Endodermal cell (in vitro differentiated cells): ENCODE measurements at regions not wholly inside any gene's neighbourhood (a gene's known extent, or its start where the extent isn't known, plus 50 kb on each side); places are given as distances from the start of the nearest gene placed in this dataset.

Experiments used
- DNase-seq: peaks from one replicate; pipeline ENCODE4 v3.0.0-alpha.2; 2017
- H3K27ac ChIP-seq: 2 replicates; pipeline ENCODE4 v1.5.1; 2013; ENCODE audit warnings: mild to moderate bottlenecking, low read depth, low read length, moderate library complexity
- H3K27me3 ChIP-seq: 2 replicates; pipeline ENCODE4 v1.6.1; 2013; ENCODE audit warnings: mild to moderate bottlenecking, low read length, moderate library complexity; ENCODE audit not compliant: insufficient read depth, control insufficient read depth, poor library complexity, severe bottlenecking
- H3K36me3 ChIP-seq: 2 replicates; pipeline ENCODE4 v1.7.0; 2013; ENCODE audit warnings: mild to moderate bottlenecking, low read length, moderate library complexity; ENCODE audit not compliant: control insufficient read depth, insufficient read depth
- H3K4me1 ChIP-seq: one replicate; pipeline ENCODE4 v1.7.0; 2013; ENCODE audit warnings: low read length; ENCODE audit not compliant: control insufficient read depth, insufficient read depth
- H3K4me3 ChIP-seq: 2 replicates; pipeline ENCODE4 v1.5.1; 2013; ENCODE audit warnings: mild to moderate bottlenecking, low read length, moderate library complexity
- H3K9ac ChIP-seq: 2 replicates; pipeline ENCODE4 v1.6.1; 2013; ENCODE audit warnings: mild to moderate bottlenecking, low read length, moderate library complexity; ENCODE audit not compliant: poor library complexity, severe bottlenecking; ENCODE audit errors: extremely low read depth
- H3K9me3 ChIP-seq: 2 replicates; pipeline ENCODE4 v1.6.1; 2013; ENCODE audit warnings: mild to moderate bottlenecking, low read length, moderate library complexity; ENCODE audit not compliant: control insufficient read depth
- H3K27ac Mint-ChIP-seq: 2 replicates; pipeline ENCODE4 v1.8.0; 2020; ENCODE audit warnings: mixed read lengths
- H3K27me3 Mint-ChIP-seq: 2 replicates; pipeline ENCODE4 v1.8.0; 2021; ENCODE audit warnings: mild to moderate bottlenecking, mixed read lengths; ENCODE audit not compliant: insufficient read depth
- H3K36me3 Mint-ChIP-seq: 2 replicates; pipeline ENCODE4 v1.8.0; 2020; ENCODE audit warnings: low read depth, mixed read lengths
- H3K4me1 Mint-ChIP-seq: 2 replicates; pipeline ENCODE4 v1.8.0; 2020; ENCODE audit warnings: mixed read lengths
- H3K4me3 Mint-ChIP-seq: 2 replicates; pipeline ENCODE4 v1.8.0; 2020; ENCODE audit warnings: mild to moderate bottlenecking, moderate library complexity, mixed read lengths
- H3K9me3 Mint-ChIP-seq: 2 replicates; pipeline ENCODE4 v1.8.0; 2020; ENCODE audit warnings: mild to moderate bottlenecking, mixed read lengths
- WGBS, 2 experiments: methylation state at CpG; one replicate each; pipeline versions ENCODE4 v1.1.5 to v1.1.7; 2013; ENCODE audit warnings: missing lambda C conversion rate in 2 of 2, mixed read lengths in 1 of 2; ENCODE audit not compliant: insufficient coverage in 1 of 2, insufficient read length in 1 of 2; 5-methylcytosine and 5-hydroxymethylcytosine counted together
- TF ChIP-seq, protein P1 (sequence below): fragments of 200-600 bp; sonication (generic); conservative IDR thresholded peaks from 2 replicates; pipeline ENCODE4 v1.5.0; 2021; ENCODE audit warnings: antibody characterized with exemption, mild to moderate bottlenecking

DNA sequence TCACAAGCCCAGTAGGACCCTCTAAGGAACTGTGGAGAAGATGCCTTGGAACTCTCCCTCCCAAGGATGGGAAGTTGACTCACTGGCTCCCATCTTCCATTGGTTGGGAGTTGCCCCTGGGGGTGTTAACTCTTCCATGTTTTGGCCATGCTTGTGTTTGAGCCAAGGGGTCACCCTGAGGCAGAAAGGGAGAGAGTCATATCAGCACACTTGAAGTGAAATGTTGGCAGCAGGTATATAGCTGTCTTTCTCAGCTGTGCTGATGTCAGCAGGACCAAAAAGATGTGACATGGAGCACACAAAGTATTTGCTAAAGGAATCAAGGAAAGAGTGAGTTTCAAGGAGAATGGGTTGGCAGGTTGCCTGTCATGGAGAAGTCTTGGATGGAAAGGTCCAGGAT lies 359.4 kb downstream of the RPS24 start:
- Histone ChIP-seq H3K27me3 (no peaks in the 10 kb centered on the region), H3K36me3 (no peaks in the 10 kb centered on the region), H3K9me3 (no peaks in the 10 kb centered on the region), H3K4me1 (no peaks in the 10 kb centered on the region), H3K9ac (no peak overlapping the region), H3K27ac (no peak overlapping the region), H3K4me3 (no peak overlapping the region)
- H3K27ac Mint-ChIP-seq, result no peak overlapping the region
- no peaks in the 10 kb centered on the region for H3K9me3 Mint-ChIP-seq
- H3K27me3 Mint-ChIP-seq, result peaks cover 2% of the 10 kb centered on the region
- no peak overlapping the region for H3K4me3 Mint-ChIP-seq
- TF ChIP-seq, protein P1, sequence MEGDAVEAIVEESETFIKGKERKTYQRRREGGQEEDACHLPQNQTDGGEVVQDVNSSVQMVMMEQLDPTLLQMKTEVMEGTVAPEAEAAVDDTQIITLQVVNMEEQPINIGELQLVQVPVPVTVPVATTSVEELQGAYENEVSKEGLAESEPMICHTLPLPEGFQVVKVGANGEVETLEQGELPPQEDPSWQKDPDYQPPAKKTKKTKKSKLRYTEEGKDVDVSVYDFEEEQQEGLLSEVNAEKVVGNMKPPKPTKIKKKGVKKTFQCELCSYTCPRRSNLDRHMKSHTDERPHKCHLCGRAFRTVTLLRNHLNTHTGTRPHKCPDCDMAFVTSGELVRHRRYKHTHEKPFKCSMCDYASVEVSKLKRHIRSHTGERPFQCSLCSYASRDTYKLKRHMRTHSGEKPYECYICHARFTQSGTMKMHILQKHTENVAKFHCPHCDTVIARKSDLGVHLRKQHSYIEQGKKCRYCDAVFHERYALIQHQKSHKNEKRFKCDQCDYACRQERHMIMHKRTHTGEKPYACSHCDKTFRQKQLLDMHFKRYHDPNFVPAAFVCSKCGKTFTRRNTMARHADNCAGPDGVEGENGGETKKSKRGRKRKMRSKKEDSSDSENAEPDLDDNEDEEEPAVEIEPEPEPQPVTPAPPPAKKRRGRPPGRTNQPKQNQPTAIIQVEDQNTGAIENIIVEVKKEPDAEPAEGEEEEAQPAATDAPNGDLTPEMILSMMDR, result no peak
- H3K36me3 Mint-ChIP-seq, result no peaks in the 10 kb centered on the region
- peaks cover 7% of the 10 kb centered on the region for H3K4me1 Mint-ChIP-seq
- no peak for DNase-seq

DNA sequence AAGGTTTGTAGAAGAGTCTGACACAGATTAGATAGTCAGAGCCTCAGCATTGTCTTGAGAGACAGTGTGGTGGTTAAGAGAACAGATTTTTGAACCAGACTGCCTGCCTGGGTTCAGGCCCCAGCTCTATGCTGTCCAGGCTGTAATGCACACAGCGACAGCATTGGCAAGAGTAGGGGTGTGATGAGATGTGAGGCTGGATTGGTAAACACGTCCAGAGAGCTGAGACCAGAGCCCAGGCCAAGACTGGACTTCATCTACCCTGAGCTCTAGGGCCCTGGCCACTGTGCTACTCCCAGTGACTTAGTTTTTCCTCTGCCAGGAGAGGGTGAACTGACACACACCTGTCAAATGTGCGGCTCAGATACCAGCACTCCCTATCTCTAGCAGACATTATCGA lies 360.4 kb downstream of the RPS24 start:
- Mint-ChIP-seq H3K27ac (no peak overlapping the region), H3K36me3 (no peaks in the 10 kb centered on the region), H3K4me1 (peaks cover 7% of the 10 kb centered on the region), H3K27me3 (peaks cover 2% of the 10 kb centered on the region), H3K4me3 (no peak overlapping the region), H3K9me3 (no peaks in the 10 kb centered on the region)
- Histone ChIP-seq H3K9me3 (no peaks in the 10 kb centered on the region), H3K27ac (no peak overlapping the region), H3K27me3 (no peaks in the 10 kb centered on the region), H3K4me1 (no peaks in the 10 kb centered on the region), H3K36me3 (no peaks in the 10 kb centered on the region), H3K9ac (no peak overlapping the region), H3K4me3 (no peak overlapping the region)
- TF ChIP-seq, protein P1, result no peak
- WGBS, 2 experiments, result 92 to 100% methylated on average over 4 of the region's 4 CpGs
- DNase-seq, result no peak

DNA sequence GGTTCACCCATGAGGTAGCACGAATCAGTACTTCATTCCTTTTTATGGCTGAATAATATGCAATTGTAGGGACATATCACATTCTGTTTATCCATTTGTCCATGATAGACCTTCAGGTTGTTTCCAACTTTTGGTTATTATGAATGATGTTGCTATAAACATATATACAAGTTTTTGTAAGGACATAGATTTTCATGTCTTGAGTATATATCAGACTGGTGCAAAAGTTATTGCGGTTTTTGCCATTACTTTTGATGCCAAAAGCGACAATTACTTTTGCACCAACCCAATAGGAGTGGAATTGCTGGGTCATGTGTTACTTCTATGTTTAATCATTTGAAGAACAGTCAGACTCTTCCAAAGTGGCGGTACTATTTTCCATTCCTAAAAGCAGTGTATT lies 361.5 kb downstream of the RPS24 start:
- Mint-ChIP-seq H3K9me3 (no peaks in the 10 kb centered on the region), H3K27me3 (no peaks in the 10 kb centered on the region), H3K27ac (no peak overlapping the region), H3K4me3 (no peak overlapping the region), H3K4me1 (peaks cover 6% of the 10 kb centered on the region), H3K36me3 (no peaks in the 10 kb centered on the region)
- WGBS, 2 experiments, result 96 to 100% methylated on average over 1 to 4 of the region's 4 CpGs
- DNase-seq, result no peak
- H3K4me1 ChIP-seq, result no peaks in the 10 kb centered on the region
- no peaks in the 10 kb centered on the region for H3K36me3 ChIP-seq
- H3K9ac ChIP-seq, result no peak overlapping the region
- H3K9me3 ChIP-seq, result no peaks in the 10 kb centered on the region
- no peak overlapping the region for H3K27ac ChIP-seq
- H3K27me3 ChIP-seq, result no peaks in the 10 kb centered on the region
- TF ChIP-seq, protein P1, result no peak
- no peak overlapping the region for H3K4me3 ChIP-seq
